Vagina (tissue), 2 donors: ENCODE measurements at regions not wholly inside any gene's neighbourhood (a gene's known extent, or its start where the extent isn't known, plus 50 kb on each side); places are given as distances from the start of the nearest gene placed in this dataset.

ENCODE experiments used
- DNase-seq, 2 donors: peaks; one replicate each; pipeline ENCODE4 v3.0.0-alpha.2; 2017; ENCODE audit errors: extremely low spot score in 2 of 2
- H3K27ac ChIP-seq: fragments of 200-600 bp; sonication (generic); one replicate; pipeline ENCODE4 v1.5.1; 2019
- H3K27me3 ChIP-seq: fragments of 200-600 bp; sonication (generic); one replicate; pipeline ENCODE4 v1.5.1; 2019
- H3K36me3 ChIP-seq, 2 donors: fragments of 200-600 bp; sonication (generic); one replicate each; pipeline ENCODE4 v1.5.1; 2017 to 2019
- H3K4me1 ChIP-seq: fragments of 200-600 bp; sonication (generic); one replicate; pipeline ENCODE4 v1.5.1; 2019
- H3K4me3 ChIP-seq, 2 donors: fragments of 200-600 bp; sonication (generic); 1 replicate in 1 of 2; 2 replicates in 1 of 2; pipeline ENCODE4 v1.5.1; 2016 to 2019
- H3K9me3 ChIP-seq: fragments of 200-600 bp; sonication (generic); one replicate; pipeline ENCODE4 v1.5.1; 2019
- POLR2A ChIP-seq, 2 donors: fragments of 450-650 bp; IDR thresholded peaks; one replicate each; pipeline ENCODE4 v1.6.1; 2017; ENCODE audit warnings: antibody characterized with exemption in 2 of 2, mild to moderate bottlenecking in 2 of 2, moderate library complexity in 2 of 2
- POLR2AphosphoS5 ChIP-seq, 2 donors: sonication (generic); formaldehyde crosslinking; IDR thresholded peaks; one replicate each; pipeline ENCODE4 v1.9.0; 2017; ENCODE audit warnings: antibody characterized with exemption in 2 of 2, mild to moderate bottlenecking in 2 of 2, low read depth in 1 of 2; ENCODE audit not compliant: insufficient read depth in 1 of 2
- intact Hi-C: fragments of 100-400 bp; cut with DNase I; formaldehyde crosslinking; loops from one replicate; pipeline ENCODE4 v1.15.1; 2023
- TF ChIP-seq, protein P1 (sequence below), 3 experiments: fragments of 450-650 bp in 2 of 3; fragments of 200-600 bp in 1 of 3; sonication (generic) in 1 of 3; IDR thresholded peaks; one replicate each; pipeline ENCODE4 v1.5.1; 2017 to 2019; ENCODE audit warnings: antibody characterized with exemption in 3 of 3, mild to moderate bottlenecking in 2 of 3, moderate library complexity in 2 of 3

DNA sequence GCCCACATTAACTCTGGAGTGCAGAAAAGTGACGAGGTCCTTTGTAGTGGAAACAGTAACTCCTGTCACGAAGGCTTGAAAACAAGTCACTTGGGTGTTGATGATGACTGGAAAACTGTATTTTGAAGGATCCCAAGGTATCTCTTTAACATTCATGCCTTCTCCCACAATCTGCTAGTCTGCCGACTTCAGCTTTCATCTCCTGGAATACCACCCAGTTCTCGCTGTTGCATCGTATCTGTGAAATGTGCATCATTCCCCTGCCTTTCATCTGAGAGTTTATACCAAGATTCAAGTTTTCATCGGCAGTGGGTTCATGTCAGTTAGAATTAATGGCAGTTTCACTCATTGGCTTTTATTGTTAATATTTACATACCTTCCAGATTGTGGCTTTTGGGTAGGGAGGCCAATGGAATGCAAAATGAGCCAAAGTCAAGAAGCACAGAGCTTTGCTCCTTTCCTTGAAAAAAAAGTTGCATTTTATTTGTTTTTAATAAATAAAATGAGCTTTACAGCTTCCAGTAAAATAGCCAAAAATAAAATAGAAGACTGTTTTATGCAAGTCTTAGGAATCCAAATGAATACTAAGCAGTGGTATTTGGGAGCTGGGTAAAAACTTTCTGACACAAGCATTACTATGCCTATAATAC is 575.2 kb upstream of the WWC1 start:
- no peak for DNase-seq
- Histone ChIP-seq H3K36me3 (no peaks in the 10 kb centered on the region), H3K27me3 (no peaks in the 10 kb centered on the region), H3K4me3 (no peak overlapping the region), H3K4me1 (no peaks in the 10 kb centered on the region), H3K9me3 (no peaks in the 10 kb centered on the region), H3K27ac (no peak overlapping the region)
- TF ChIP-seq POLR2AphosphoS5 (IDR thresholded peaks at IDR 0.05; ENCODE audit: insufficient read depth in 1 of 2, low read depth in 1 of 2) (no peak), POLR2A (IDR thresholded peaks at IDR 0.05) (no peak)
- TF ChIP-seq, protein P1, sequence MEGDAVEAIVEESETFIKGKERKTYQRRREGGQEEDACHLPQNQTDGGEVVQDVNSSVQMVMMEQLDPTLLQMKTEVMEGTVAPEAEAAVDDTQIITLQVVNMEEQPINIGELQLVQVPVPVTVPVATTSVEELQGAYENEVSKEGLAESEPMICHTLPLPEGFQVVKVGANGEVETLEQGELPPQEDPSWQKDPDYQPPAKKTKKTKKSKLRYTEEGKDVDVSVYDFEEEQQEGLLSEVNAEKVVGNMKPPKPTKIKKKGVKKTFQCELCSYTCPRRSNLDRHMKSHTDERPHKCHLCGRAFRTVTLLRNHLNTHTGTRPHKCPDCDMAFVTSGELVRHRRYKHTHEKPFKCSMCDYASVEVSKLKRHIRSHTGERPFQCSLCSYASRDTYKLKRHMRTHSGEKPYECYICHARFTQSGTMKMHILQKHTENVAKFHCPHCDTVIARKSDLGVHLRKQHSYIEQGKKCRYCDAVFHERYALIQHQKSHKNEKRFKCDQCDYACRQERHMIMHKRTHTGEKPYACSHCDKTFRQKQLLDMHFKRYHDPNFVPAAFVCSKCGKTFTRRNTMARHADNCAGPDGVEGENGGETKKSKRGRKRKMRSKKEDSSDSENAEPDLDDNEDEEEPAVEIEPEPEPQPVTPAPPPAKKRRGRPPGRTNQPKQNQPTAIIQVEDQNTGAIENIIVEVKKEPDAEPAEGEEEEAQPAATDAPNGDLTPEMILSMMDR (IDR thresholded peaks at IDR 0.05): no peak
- intact Hi-C loops: no loop called here

DNA sequence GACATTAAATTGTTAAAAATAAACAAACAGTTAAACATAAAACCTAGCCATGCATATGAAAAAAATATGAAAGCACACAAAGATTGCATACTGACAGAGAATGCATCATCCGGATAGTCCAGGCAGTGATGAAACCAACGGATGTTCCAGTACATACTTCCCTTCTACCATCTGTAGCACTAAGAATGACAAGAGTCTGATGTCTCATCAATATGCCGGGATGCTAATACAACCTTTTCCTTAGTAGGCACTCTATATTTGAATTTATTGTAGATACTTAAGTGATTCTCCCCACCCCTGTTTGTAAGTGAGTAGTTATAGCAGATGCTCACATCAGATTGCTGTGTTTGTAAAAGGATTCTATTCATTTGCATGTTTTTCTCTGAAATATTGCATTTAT is 571.2 kb upstream of the WWC1 start:
- Histone ChIP-seq H3K4me1 (peaks cover 6% of the 10 kb centered on the region), H3K36me3 (no peaks in the 10 kb centered on the region), H3K9me3 (no peaks in the 10 kb centered on the region), H3K27me3 (no peaks in the 10 kb centered on the region), H3K27ac (no peak overlapping the region), H3K4me3 (no peak overlapping the region)
- DNase-seq: no peak
- intact Hi-C loops: loop anchor here (5.0 kb wide), 1 partner anchor 497 kb away; no protein-coding TSS in a partner anchor
- TF ChIP-seq POLR2AphosphoS5 (IDR thresholded peaks at IDR 0.05; ENCODE audit: insufficient read depth in 1 of 2, low read depth in 1 of 2): no peak
- TF ChIP-seq, protein P1 (IDR thresholded peaks at IDR 0.05): no peak
- TF ChIP-seq POLR2A (IDR thresholded peaks at IDR 0.05): no peak

DNA sequence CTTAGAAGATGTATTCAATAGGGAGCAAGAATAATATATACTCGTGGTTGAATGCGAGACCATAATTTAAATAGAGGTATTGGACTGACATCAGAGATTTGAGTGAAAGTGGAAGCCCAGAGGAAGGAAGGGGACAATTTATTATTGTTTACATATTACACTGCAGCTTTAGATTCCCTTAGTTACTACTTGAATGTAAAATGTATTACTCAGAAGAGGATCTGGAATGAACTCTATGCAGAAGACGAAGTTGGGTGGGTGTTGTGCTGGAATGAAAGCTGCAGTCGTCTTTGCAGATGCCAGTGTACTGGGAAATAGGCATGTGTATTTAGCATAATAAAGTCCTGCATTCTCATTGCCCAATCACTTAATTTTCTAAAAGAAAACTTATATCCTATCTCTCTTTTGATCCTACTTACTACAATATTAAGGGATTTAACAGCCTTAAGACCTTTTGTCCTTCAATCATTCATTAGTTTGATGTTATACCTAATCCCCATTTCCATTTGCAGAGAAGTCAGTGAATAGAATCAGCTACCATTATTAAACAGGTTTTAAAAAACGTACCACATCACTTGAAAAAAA is 570.7 kb upstream of the WWC1 start:
- intact Hi-C loops: loop anchor here (5.0 kb wide), 1 partner anchor 497 kb away; no protein-coding TSS in a partner anchor

DNA sequence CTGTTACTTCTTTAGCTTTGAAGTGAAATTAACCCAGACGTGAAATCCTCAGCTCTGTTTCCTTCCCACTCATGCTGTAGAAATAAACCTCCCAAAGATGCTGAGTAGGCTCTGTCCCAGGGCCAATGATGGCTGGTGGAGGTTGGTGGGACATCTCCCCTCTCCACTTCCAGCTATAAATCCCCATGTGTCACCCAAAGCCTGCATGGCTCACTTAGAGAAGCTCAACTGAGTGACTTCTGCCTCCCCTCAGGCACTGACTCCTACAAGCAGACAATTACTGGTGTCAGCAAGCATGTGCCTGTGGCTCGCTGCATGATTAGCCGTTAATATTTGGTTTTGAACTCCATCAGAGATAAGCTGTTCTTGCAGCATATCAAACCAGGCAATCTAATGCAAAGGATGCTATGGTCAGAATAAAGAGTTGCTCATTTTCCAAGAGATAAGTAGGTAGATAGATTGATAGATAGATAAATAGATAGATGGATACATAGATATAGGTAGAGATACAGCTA is 569.5 kb upstream of the WWC1 start:
- Histone ChIP-seq H3K27me3 (no peaks in the 10 kb centered on the region), H3K4me1 (peaks cover 6% of the 10 kb centered on the region), H3K4me3 (no peak overlapping the region), H3K27ac (no peak overlapping the region), H3K9me3 (no peaks in the 10 kb centered on the region), H3K36me3 (no peaks in the 10 kb centered on the region)
- intact Hi-C loops: loop anchor here (5.0 kb wide), 1 partner anchor 495 kb away; no protein-coding TSS in a partner anchor
- TF ChIP-seq, protein P1 (IDR thresholded peaks at IDR 0.05): no peak
- TF ChIP-seq POLR2AphosphoS5 (IDR thresholded peaks at IDR 0.05; ENCODE audit: insufficient read depth in 1 of 2, low read depth in 1 of 2) (no peak), POLR2A (IDR thresholded peaks at IDR 0.05) (no peak)
- no peak for DNase-seq

More for the DNA sequence above, 570.7 kb upstream of the WWC1 start:
- TF ChIP-seq, protein P1 (IDR thresholded peaks at IDR 0.05): no peak
- no peak for TF ChIP-seq POLR2AphosphoS5 (IDR thresholded peaks at IDR 0.05; ENCODE audit: insufficient read depth in 1 of 2, low read depth in 1 of 2)
- no peak for TF ChIP-seq POLR2A (IDR thresholded peaks at IDR 0.05)
- no peak overlapping the region for H3K27ac ChIP-seq
- peaks cover 6% of the 10 kb centered on the region for H3K4me1 ChIP-seq
- H3K9me3 ChIP-seq: no peaks in the 10 kb centered on the region
- H3K4me3 ChIP-seq: no peak overlapping the region
- H3K27me3 ChIP-seq: no peaks in the 10 kb centered on the region
- no peaks in the 10 kb centered on the region for H3K36me3 ChIP-seq
- DNase-seq: no peak
